ENCODE measurements at regions not wholly inside any gene's neighbourhood (a gene's known extent, or its start where the extent isn't known, plus 50 kb on each side); places are given as distances from the start of the nearest gene placed in this dataset.

DNA sequence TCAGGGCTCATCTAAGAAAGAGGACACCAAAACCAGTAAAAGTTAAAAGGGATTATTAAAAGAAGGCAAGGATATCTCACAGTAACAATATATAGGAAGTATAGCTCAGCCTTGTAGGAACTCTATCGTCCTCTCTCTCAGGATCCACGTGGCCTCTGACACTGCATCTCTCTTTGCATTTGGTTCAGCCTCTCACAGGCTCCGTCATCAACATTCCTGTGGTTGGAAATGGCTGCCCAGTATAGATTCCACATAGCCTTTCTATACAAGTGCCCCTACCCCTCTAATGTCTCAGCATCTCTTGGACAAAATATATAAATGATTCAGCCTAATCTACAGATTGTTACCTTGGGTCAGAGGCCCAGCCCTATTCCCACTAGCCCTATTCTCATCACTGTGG is 101.3 kb upstream of the DBX1 start:
- no peak overlapping the region for H3K27ac Mint-ChIP-seq
- intact Hi-C loops (cut with micrococcal nuclease): no loop called here
- H3K4me3 Mint-ChIP-seq: no peak overlapping the region
- POLR2A ChIA-PET: no interaction called here
- CTCF ChIA-PET: no interaction called here
- TF ChIP-seq CTCF (IDR thresholded peaks at IDR 0.05): no peak
- H3K9me3 Mint-ChIP-seq: no peaks in the 10 kb centered on the region
- ATAC-seq (ENCODE audit: low read depth) (no peak), DNase-seq (no peak)
- H3K4me1 Mint-ChIP-seq: no peaks in the 10 kb centered on the region
- no peaks in the 10 kb centered on the region for H3K36me3 Mint-ChIP-seq (ENCODE audit: low read depth)
- peaks cover 10% of the 10 kb centered on the region for H3K27me3 Mint-ChIP-seq

DNA sequence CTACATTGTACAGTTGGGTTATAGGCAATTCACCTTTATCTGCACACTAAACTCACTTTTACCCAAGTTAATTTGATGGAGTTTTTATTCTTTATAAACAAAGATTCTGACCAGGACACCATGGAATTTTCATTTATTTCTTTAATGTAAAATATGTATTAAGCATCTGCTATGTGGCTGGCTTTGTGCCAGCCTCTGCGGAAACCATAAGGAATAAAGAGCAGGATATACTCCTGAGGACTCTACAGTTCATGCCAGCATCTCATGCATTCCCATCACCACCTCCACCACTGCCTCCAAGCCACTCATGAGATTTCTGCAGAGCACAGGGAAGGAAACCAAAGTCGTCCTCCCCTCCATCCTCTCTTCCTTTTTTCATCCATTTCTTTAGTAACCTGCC is 100.0 kb upstream of the DBX1 start:
- Mint-ChIP-seq H3K27ac (no peak overlapping the region), H3K9me3 (no peaks in the 10 kb centered on the region), H3K27me3 (peaks cover 10% of the 10 kb centered on the region), H3K36me3 (ENCODE audit: low read depth) (no peaks in the 10 kb centered on the region), H3K4me1 (no peaks in the 10 kb centered on the region), H3K4me3 (no peak overlapping the region)
- ATAC-seq (ENCODE audit: low read depth): no peak
- intact Hi-C loops (cut with micrococcal nuclease): no loop called here
- no peak for DNase-seq
- CTCF ChIA-PET: no interaction called here
- no peak for TF ChIP-seq CTCF (IDR thresholded peaks at IDR 0.05)
- POLR2A ChIA-PET: no interaction called here

DNA sequence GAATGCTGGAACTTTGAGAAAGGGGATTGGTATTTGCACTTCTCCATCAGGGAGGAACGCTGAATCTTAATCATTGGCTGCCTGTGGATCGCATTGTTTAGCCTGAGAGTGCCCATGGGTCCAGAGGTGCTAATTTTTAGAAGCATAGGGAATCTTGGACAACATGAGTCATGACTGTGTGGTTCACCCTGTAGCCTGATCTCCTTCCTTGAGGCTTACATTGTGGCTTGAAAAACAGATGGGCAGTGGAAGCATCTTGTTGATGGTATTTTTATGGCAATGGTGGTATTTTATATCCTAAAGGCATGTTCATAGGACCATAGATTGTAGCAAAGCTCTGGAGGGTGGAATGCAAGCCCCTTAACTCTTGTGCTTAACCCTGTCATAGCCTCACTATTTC is 99.2 kb upstream of the DBX1 start:
- DNase-seq (no peak), ATAC-seq (ENCODE audit: low read depth) (no peak)
- CTCF ChIA-PET: no interaction called here
- Mint-ChIP-seq H3K4me3 (no peak overlapping the region), H3K36me3 (ENCODE audit: low read depth) (no peaks in the 10 kb centered on the region), H3K27me3 (peaks cover 10% of the 10 kb centered on the region), H3K9me3 (no peaks in the 10 kb centered on the region), H3K4me1 (no peaks in the 10 kb centered on the region), H3K27ac (no peak overlapping the region)
- TF ChIP-seq CTCF (IDR thresholded peaks at IDR 0.05): no peak
- POLR2A ChIA-PET: no interaction called here
- intact Hi-C loops (cut with micrococcal nuclease): no loop called here

GRCh38 chr11:20258376-20258895 is 98.2 kb upstream of the DBX1 start:
- Mint-ChIP-seq H3K36me3 (ENCODE audit: low read depth) (no peaks in the 10 kb centered on the region), H3K4me1 (no peaks in the 10 kb centered on the region), H3K4me3 (no peak overlapping the region), H3K27me3 (peaks cover 10% of the 10 kb centered on the region), H3K9me3 (no peaks in the 10 kb centered on the region), H3K27ac (no peak overlapping the region)
- intact Hi-C loops (cut with micrococcal nuclease): no loop called here
- TF ChIP-seq CTCF (IDR thresholded peaks at IDR 0.05): no peak
- DNase-seq (no peak), ATAC-seq (ENCODE audit: low read depth) (no peak)
- ChIA-PET POLR2A (no interaction called here), CTCF (no interaction called here)

GRCh38 chr11:20256925-20257324 is 96.7 kb upstream of the DBX1 start:
- TF ChIP-seq CTCF (IDR thresholded peaks at IDR 0.05): no peak
- no peak overlapping the region for H3K4me3 Mint-ChIP-seq
- intact Hi-C loops (cut with micrococcal nuclease): no loop called here
- CTCF ChIA-PET: no interaction called here
- no peaks in the 10 kb centered on the region for H3K4me1 Mint-ChIP-seq
- no peak for ATAC-seq (ENCODE audit: low read depth)
- no peaks in the 10 kb centered on the region for H3K9me3 Mint-ChIP-seq
- H3K27me3 Mint-ChIP-seq: peaks cover 10% of the 10 kb centered on the region
- H3K36me3 Mint-ChIP-seq (ENCODE audit: low read depth): no peaks in the 10 kb centered on the region
- POLR2A ChIA-PET: interaction anchor here (0.6 kb wide), 1 partner anchor 10 kb away, joined by 3 read pairs; no protein-coding TSS in a partner anchor
- H3K27ac Mint-ChIP-seq: no peak overlapping the region
- no peak for DNase-seq

Measured in activated B cell treated with CpG ODN at 0.5 μM for 24 hours (primary cell).